GM18502 (cell line): ENCODE measurements at regions not wholly inside any gene's neighbourhood (a gene's known extent, or its start where the extent isn't known, plus 50 kb on each side); places are given as distances from the start of the nearest gene placed in this dataset.
"Not testable (repeated sequence)": the region's sequence is repeated elsewhere in the genome, so short reads cannot be mapped to it uniquely, and the experiment has no call there.

Experiments
- ATAC-seq: cut with Tn5 transposase; IDR thresholded peaks from one replicate; pipeline ENCODE4 v1.9.1; 2021; ENCODE audit warnings: mild to moderate bottlenecking; ENCODE audit not compliant: unreplicated experiment, poor library complexity

DNA sequence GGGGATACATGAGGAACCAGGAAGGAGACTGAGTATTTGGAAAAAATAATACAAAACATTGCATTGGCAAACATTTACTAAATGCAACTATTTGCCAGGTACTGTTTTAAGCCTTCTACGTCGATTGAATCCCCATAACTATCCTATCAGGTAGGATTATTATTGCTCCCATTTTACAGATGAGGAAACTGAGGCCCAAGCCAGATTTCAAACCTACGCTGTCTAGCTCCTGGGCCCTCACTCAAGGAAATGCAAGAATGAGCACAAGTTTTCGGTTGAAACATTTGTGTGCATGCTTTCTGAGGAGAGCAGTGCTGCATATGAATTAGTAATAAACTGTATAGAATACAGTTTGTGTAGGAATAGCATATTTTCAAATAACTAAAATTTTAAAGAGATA lies 206.7 kb downstream of the CEP135 start:
- no peak for ATAC-seq

DNA sequence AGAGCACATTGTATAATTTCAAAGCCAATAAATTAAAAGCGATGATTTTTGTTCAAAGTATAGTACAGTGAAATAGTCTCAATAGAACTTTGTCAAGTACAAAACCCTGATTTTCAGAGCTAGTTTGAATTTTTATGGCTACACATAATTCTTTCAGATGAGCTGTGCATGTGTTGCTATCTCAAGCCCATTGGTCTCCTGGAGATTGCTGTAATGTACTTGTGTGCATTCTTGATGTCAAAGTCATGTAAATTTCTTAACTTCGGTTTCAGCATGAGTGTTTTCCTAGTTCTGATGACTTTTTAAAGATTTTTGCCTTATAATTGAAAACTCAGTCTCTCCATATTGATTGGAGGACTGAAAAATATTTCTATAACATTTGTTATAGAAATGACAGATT lies 200.8 kb downstream of the CEP135 start:
- ATAC-seq, result no peak

DNA sequence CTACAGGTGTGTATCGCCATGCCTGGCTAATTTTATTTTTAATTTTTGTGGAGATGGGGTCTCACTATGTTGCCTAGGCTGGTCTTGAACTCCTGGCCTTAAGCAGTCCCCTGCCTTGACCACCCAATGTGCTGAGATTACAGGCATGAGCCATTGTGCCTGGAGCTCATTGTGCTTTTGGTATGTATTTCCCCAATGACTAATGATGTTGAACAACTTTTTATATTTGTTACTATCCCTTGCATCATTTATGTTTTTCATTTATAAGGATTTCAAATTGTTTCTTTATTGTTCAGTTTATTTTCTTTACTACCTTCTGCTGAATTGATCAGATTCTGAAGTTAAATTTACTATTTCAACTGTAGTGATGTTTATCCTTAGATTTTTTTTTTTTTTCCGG lies 199.7 kb downstream of the CEP135 start:
- ATAC-seq, result no peak

DNA sequence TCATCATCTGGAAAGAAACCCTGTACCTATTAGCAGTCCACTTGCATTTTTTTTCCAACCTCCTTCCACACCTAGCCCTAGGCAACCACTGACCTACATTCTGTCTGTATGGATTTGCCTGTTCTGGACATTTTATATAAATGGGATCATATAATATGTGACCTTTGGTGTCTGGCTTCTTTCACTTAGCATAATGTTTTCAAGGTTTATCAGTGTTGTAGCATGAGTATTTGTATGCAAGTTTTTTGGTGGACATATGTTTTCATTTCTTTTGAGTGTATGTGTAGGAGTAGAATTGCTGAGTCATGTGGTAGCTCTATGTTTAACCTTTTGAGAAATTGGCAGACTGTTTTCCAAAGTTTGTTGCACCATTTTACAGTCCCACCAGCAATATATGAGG lies 198.6 kb downstream of the CEP135 start:
- no peak for ATAC-seq

DNA sequence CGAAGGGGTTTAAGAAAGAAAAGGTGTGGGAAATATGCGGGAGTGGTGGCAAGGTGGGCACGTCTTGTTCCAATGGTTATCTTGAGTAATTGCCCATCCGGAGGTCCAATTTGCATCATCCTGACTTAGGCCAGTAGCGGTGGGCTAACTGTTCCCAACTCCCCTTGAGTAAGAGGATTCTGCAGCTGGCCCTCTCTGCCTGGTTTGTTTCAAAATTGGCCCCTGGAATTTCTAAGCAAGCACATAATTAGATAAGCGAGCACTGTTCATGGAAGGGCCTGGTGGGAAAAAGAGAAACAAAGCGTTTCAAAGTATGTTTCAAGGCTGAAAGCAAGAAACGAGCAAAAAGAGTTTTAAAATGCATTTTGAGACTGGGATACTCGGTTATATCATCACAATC lies 198.2 kb downstream of the CEP135 start:
- ATAC-seq, result no peak

DNA sequence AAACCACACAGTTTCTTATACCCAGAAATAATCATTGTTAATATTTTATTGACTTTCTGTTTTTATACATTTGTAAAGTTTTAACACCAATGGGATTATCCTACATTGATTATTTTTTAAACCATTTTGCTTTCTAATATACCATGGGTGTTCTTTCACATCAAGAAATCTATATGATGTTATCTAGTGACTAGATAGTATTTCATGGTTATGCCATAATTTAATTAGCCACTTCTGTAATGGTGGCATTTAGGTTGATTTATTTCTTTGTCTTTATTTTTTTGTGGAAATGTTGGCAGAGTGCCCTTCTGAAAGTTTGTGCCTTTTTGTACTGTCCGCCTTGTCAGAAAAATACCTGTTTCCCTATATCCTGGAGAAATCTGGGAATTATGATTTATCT lies 193.3 kb downstream of the CEP135 start:
- ATAC-seq, result no peak

DNA sequence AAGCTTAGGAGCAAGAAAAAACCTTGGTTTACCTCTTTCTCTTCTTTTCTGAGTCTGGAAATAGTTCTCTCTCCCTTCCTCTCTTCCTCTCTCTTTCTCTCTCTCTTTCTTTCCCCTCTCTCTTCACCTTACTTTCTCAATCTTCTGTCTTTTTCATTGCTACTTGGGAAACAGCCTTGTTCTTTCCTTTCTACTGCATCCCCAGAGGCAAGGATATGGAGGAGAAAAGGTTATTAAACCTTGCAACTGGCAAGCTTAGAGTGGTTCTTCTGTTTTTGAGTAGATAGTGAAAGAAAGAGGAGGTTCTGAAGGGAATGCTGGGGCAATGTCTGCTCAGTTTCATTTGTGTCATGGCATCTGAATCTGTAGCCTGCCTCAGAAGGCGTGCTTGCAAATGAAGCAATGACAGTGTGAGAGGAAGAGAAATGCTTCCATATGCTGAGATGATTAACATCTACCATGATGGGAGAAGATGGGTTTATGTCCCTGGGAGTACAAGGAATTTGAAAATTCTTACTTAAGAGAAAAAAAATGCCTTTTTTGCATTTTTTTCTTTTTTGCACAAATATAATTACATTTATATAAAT lies 190.6 kb downstream of the CEP135 start:
- ATAC-seq, result no peak

DNA sequence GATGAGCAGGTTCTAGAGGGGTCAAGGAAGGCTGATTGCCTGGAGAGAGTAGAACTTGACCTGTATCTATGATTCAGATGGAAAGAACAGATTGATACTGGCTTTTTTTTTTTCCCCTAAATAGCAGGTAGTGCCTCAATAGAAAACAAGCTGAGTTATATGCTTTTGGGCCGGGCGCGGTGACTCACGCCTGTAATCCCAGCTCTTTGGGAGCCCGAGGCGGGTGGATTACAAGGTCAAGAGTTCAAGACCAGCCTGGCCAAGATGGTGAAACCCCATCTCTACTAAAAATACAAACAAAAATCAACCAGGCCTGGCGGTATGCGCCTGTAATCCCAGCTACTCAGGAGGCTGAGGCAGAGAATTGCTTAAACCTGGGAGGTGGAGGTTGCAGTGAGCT lies 186.1 kb downstream of the CEP135 start:
- not testable (repeated sequence) for ATAC-seq

DNA sequence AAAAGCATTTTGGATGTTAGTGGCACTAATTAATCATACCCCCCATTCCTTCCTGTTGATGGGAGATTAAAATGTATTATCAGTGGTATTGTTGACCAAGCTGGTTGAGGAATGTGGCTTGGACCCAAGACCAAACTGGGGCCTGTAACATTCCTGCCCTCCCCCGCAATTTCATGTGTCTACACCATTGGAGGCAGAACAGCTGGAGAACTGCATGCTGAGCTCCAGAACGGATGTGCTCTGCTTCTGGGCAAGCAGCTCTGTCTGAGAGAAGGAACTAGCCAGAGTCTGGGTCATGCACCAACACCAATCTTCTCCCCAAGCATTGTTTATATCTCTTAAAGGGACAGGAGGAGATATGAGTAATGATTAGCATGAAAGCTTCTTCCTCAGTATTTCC lies 185.5 kb downstream of the CEP135 start:
- ATAC-seq, result no peak

DNA sequence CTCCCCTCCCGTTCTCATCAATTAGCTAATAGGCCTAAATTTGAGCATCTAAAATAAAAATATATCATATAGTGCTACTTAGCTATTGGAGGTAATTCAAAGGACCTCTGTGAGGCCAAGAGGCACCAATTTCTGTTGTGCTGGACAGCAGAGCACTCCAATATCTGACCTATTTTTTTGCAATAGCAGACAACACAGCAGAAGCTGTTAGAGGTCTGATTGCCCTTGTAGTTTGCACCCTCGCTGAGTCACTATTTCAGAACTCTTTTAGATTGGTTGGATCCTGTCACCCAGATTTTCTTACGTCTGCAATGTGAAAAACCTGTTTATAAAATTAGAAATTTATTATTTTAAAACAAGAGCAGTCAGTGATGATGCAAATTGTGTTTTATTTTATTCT lies 184.1 kb downstream of the CEP135 start:
- ATAC-seq, result no peak

DNA sequence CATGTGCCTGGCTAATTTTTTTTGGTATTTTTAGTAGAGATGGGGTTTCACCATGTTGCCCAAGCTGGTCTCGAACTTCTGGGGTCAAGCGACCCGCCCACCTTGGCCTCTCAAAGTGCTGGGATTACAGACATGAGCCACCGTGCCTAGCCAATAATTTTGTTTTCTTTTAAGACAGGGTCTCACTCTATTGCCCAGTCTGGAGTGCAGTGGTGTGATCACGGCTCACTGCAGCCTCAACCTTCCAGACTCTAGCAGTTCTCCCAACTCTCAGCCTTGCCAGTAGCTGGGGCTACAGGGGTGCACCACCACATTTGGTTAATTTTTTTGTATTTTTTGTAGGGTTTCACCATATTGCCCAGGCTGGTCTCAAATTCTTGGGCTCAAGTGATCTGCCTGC lies 183.4 kb downstream of the CEP135 start:
- not testable (repeated sequence) for ATAC-seq

DNA sequence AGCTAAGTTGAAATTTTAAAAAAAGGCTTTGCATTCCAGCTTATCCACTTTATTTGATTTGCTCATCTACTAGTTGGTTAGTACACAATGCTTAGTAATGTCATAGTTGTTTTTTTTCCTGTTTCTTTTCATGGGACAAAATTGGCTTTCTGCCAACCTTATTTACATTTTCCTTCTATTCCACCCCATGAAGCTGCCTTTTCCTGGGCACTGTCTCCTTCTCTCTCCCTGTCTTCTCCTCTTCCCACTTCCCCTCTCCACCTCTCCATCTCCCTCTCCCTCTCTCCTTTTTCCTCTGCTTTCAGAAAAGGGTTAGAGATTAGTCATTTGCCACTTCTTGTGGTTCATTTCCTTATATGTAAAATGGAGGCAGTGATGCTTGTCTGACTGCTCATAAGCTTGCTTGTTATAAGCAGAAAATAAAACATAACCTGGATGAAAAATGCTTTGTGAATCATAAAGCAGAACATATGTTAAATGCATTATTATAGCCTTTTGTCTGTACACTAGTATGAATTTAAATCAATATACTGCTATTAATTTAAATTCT lies 181.9 kb downstream of the CEP135 start:
- no peak for ATAC-seq

DNA sequence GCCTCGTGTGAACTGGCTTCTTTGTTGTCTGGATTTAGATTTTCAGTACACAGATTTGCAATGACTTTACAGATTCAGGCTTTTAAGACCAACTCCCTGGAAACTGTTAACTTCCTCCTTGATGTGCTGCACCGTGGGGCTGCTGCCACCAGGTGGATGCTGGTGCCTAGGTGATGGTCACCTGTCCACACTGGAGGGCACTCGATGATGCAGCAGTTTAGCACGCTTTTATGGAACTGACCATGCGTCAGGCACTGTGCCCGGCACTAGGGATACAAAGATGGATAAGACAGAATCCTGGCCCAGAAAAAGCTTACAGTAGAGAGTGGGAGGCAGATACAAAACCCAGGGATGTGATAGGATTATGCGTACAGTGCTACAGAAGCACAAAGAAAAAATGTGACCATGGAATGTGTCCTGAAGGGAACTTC lies 180.7 kb downstream of the CEP135 start:
- ATAC-seq, result peak; percentile 68

DNA sequence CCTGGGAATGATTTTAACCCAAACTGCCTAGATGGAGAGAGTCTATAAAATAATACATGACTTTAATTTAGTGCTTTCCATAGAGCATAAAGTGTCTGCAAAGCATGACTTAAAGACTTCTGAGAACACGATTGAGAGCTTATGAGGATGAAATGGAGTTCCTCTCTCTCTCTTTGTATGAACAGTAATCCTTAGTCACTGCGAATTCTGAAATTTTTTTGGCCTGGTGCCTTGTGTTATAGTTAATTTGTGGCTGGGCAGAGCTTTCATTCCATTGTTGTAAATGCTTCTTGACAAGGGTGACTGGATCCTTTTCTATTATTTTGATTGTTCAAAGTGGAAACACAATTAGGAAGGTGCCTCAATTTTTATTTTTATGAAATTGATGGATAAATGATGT lies 179.5 kb downstream of the CEP135 start:
- ATAC-seq, result no peak

DNA sequence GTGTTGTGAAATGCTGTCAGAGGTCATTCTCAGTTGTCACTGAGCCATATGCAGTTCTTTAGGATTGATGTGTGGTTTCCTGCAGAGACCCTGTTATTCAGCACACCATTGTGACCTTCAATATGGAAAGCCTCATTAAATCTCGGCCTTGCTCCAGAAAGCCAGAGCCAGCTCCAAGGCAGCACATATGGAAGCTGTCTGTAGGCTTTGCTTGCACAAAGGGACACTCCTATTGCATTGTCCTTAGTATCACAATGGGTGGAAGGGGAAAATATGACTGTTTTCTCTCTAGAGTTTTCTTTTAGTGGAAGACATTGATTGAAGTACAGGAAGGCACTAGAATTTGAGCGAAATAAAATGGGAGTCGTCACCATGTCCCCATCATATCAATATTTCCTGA lies 179.0 kb downstream of the CEP135 start:
- ATAC-seq, result no peak

DNA sequence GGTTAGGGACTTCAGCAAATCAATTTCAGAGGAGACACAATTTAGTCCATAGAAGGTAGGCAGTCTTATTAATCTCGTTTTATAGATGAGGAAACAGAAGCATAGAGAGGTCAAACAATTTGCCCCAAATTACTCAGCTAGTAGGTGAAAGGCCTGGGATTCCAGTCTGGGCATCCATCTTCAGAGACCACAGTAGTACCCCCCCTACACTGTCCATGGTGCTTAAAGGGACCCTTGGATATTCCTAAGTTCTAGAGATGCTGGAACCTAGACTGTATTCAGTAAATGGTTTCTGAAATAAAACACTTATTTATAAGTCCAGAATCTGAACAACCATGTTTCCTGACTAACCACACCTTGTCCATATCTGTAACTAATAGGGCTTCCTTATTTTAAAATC lies 174.8 kb downstream of the CEP135 start:
- no peak for ATAC-seq

DNA sequence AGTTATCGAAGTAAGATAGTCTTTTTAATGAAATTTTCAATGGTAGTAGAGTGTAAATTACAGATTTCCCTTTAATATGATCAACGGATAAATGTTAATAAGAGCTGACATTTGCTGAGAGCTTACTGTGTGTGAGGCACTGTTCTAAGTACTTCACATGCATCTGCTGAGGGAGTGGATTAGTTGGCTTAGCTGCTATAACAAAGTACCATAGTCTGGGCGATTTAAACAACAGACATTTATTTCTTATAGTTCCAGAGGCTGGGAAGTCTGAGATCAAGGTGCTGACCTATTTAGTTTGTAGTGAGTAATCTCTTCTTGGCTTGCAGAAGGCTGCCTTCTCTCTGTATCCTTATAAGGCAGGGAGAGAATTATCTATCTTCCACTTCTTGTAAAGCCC lies 174.3 kb downstream of the CEP135 start:
- no peak for ATAC-seq

DNA sequence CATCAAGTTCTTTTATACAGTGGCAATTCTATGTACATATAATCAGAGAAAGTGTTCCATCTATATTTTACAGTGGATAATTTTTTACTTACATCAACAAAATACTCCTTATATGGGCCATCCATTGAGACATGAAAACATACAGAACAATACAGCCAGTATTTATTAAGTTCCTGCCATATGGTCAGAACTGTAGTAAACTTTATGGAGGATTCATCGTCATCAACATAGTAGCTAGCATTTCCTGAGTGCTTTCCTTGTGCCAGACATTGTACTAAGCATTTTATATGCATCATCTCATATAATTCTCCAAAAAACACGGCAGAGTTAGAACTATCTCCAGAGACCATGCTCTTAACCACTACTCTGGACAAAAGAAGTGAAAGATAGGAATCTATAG lies 170.1 kb downstream of the CEP135 start:
- no peak for ATAC-seq

DNA sequence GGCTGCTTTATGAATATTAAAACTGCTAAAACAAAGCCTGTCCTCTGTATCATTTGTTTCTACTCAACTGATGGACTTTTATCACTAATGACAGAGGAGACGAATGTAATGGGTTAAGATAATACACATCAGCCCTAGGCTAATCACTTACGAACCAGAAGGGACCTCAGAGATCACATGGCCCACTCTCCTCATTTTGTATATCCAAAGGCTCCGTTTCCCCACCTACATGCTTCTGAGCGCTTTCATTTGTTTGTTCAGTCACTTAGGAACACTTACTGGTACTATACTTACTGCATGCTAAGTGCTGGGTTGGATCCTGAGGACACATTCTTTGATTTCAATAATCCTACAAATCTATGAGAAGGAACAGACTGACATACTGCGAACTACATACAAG lies 169.3 kb downstream of the CEP135 start:
- no peak for ATAC-seq

DNA sequence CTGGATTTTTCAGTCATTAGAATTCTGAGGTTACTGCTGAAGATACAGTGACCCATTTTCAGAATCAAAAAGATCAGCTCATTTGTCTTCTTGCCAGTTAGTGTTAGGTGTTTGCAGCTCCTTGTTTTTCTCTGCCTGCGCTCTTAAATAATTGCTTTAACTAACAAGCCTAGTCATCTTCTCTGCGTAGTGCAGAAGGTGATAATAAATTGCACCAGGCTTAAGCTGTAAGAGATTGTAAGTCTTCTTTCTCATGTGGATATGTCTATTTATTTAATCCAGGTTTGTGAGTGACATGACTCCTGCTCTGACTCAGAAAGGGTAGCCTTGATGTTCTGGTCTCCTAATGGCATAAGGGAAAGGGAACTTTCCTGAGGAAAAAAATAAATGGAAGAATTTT lies 167.2 kb downstream of the CEP135 start:
- no peak for ATAC-seq

DNA sequence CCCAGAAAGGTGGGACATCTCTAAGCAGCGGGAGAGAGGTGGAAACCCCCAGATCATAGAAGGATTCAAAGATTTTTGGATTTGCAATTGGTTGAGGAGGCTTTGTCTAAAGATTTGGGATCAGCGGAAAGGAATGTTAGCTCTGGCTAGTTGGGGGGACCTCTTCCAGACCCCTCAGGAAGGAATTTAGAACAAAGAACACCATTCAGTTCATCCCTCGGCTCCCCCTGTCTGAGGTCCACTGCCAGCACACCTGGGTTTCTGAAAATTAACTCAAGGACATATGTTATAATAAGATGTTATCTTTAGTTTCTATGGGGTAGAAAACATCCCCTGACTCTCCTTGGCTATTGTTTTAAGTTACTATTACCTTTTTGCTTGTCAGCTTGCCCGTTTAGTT lies 163.6 kb downstream of the CEP135 start:
- no peak for ATAC-seq

DNA sequence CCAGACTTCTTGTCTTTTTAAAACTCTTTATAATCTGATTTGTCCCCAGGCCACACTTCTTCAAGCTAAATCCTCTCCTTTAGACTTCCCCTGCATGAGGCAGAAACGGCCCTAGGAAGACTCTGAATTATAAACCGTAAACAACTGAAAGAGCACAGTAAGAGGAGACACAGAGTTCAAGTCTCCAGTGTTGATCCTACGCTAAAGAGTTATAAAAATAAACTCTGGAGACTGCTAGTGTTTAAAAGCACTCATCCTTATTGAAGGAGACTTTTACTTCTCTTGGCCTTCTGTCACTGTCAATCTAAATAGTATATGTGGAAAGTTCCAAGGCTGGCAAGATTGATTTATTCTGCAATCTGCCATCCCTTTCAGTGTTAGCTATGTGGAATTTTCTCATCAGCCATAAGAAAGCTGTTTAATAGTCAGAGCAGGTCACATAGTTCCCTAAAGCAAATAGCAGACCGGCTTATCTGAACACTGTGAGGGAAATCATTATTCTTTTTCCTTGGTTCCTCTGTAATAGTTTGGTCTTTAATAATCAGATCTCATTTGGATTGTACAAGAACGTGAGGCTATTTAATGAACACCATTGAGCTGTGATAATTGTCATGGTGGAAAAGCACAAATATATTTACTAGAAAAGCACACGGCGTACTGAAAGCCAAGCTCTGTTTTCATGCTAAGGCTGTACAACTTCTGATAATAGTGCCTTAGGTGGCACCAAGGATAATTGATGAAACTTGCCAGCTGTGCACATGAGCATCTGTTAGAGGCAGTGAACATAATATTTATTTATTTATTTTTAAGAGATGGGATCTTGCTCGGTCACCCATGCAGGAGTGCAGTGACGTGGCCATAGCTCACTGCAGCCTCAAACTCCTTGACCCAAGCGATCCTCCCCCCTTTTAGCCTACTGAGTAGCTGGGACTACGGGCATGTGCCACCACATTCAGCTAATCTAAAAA lies 157.7 kb downstream of the CEP135 start:
- ATAC-seq, result no peak
